Right atrium auricular region (tissue), 2 donors: ENCODE measurements at regions not wholly inside any gene's neighbourhood (a gene's known extent, or its start where the extent isn't known, plus 50 kb on each side); places are given as distances from the start of the nearest gene placed in this dataset.
A peak's percentile ranks its signal among the peaks of the same experiment; 100 is the strongest.

ENCODE experiments used
- DNase-seq: peaks from one replicate; pipeline ENCODE4 v3.0.0-alpha.2; 2019; ENCODE audit warnings: low spot score
- H3K27ac ChIP-seq, 2 donors: fragments of 200-600 bp; sonication (generic); 1 replicate in 1 of 2; 2 replicates in 1 of 2; pipeline ENCODE4 v1.5.1; 2016 to 2019
- H3K27me3 ChIP-seq, 2 donors: fragments of 200-600 bp; sonication (generic); one replicate each; pipeline versions ENCODE4 v1.5.1 to v1.6.0; 2017 to 2019
- H3K36me3 ChIP-seq: fragments of 200-600 bp; sonication (generic); one replicate; pipeline ENCODE4 v1.5.1; 2016
- H3K4me1 ChIP-seq, 2 donors: fragments of 200-600 bp; sonication (generic); one replicate each; pipeline versions ENCODE4 v1.5.1 to v1.6.0; 2017 to 2019
- H3K4me3 ChIP-seq, 2 donors: fragments of 200-600 bp; sonication (generic); 1 replicate in 1 of 2; 2 replicates in 1 of 2; pipeline ENCODE4 v1.5.1; 2017 to 2019; ENCODE audit warnings: mild to moderate bottlenecking in 1 of 2, moderate library complexity in 1 of 2
- H3K9me3 ChIP-seq, 2 donors: fragments of 200-600 bp; sonication (generic); one replicate each; pipeline ENCODE4 v1.5.1; 2019
- CTCF ChIP-seq, 2 donors: fragments of 200-600 bp; sonication (generic); IDR thresholded peaks; one replicate each; pipeline ENCODE4 v1.5.1; 2019; ENCODE audit warnings: antibody characterized with exemption in 2 of 2

GRCh38 chr3:189040656-189041335 is 131.0 kb upstream of the TPRG1 start:
- H3K4me1 ChIP-seq: no peaks in the 10 kb centered on the region
- no peaks in the 10 kb centered on the region for H3K36me3 ChIP-seq
- no peak overlapping the region for H3K4me3 ChIP-seq
- H3K27ac ChIP-seq: no peak overlapping the region
- H3K9me3 ChIP-seq: peaks cover 0 to 6% of the 10 kb centered on the region in 2 donors
- no peaks in the 10 kb centered on the region for H3K27me3 ChIP-seq
- TF ChIP-seq CTCF (IDR thresholded peaks at IDR 0.05): no peak
- DNase-seq: no peak

- no peak for DNase-seq
- TF ChIP-seq CTCF (IDR thresholded peaks at IDR 0.05): peak in 1 of 2 donors; percentile 52
- Histone ChIP-seq H3K27ac (no peak overlapping the region), H3K4me3 (no peak overlapping the region), H3K9me3 (peaks cover 0 to 6% of the 10 kb centered on the region in 2 donors), H3K27me3 (no peaks in the 10 kb centered on the region), H3K4me1 (no peaks in the 10 kb centered on the region), H3K36me3 (no peaks in the 10 kb centered on the region)
Observed at GRCh38 chr3:189041482-189042090, 130.2 kb upstream of the TPRG1 start.

- Histone ChIP-seq H3K27ac (no peak overlapping the region), H3K36me3 (no peaks in the 10 kb centered on the region), H3K9me3 (peaks cover 0 to 2% of the 10 kb centered on the region in 2 donors), H3K4me1 (no peaks in the 10 kb centered on the region), H3K27me3 (no peaks in the 10 kb centered on the region), H3K4me3 (no peak overlapping the region)
- TF ChIP-seq CTCF (IDR thresholded peaks at IDR 0.05): no peak
- no peak for DNase-seq
Observed at GRCh38 chr3:189042832-189043231, 128.9 kb upstream of the TPRG1 start.

- no peak for TF ChIP-seq CTCF (IDR thresholded peaks at IDR 0.05)
- Histone ChIP-seq H3K27ac (no peak overlapping the region), H3K4me1 (no peaks in the 10 kb centered on the region), H3K36me3 (no peaks in the 10 kb centered on the region), H3K9me3 (peaks cover 0 to 6% of the 10 kb centered on the region in 2 donors), H3K27me3 (no peaks in the 10 kb centered on the region), H3K4me3 (no peak overlapping the region)
- no peak for DNase-seq
Observed at GRCh38 chr3:189049458-189050236, 122.1 kb upstream of the TPRG1 start.

GRCh38 chr3:189053322-189053721 is 118.4 kb upstream of the TPRG1 start:
- DNase-seq: no peak
- H3K36me3 ChIP-seq: no peaks in the 10 kb centered on the region
- no peak overlapping the region for H3K27ac ChIP-seq
- H3K4me3 ChIP-seq: no peak overlapping the region
- no peaks in the 10 kb centered on the region for H3K4me1 ChIP-seq
- peaks cover 0 to under 1% of the 10 kb centered on the region in 2 donors for H3K9me3 ChIP-seq
- TF ChIP-seq CTCF (IDR thresholded peaks at IDR 0.05): no peak
- H3K27me3 ChIP-seq: no peaks in the 10 kb centered on the region
